ENCODE measurements at regions not wholly inside any gene's neighbourhood (a gene's known extent, or its start where the extent isn't known, plus 50 kb on each side); places are given as distances from the start of the nearest gene placed in this dataset.

GRCh38 chr4:63632858-63633257 is 776.4 kb downstream of the TECRL start:
- no peak for DNase-seq (ENCODE audit: low read depth in 2 of 2)

GRCh38 chr4:63620271-63620670 is 789.0 kb downstream of the TECRL start:
- no peak for DNase-seq (ENCODE audit: low read depth in 2 of 2)

- DNase-seq (ENCODE audit: low read depth in 2 of 2), result no peak
Measured at GRCh38 chr4:63619771-63620170, 789.5 kb downstream of the TECRL start.

GRCh38 chr4:63618883-63619718 is 790.1 kb downstream of the TECRL start:
- no peak for DNase-seq (ENCODE audit: low read depth in 2 of 2)

- DNase-seq (ENCODE audit: low read depth in 2 of 2), result no peak
Measured at GRCh38 chr4:63607169-63607872, 801.9 kb downstream of the TECRL start.

GRCh38 chr4:63589796-63590195 is 819.5 kb downstream of the TECRL start:
- DNase-seq (ENCODE audit: low read depth in 2 of 2), result no peak

- DNase-seq (ENCODE audit: low read depth in 2 of 2), result no peak
Measured at GRCh38 chr4:63583561-63583960, 825.7 kb downstream of the TECRL start.

GRCh38 chr4:63583007-63583406 is 826.2 kb downstream of the TECRL start:
- no peak for DNase-seq (ENCODE audit: low read depth in 2 of 2)

- DNase-seq (ENCODE audit: low read depth in 2 of 2), result no peak
Measured at GRCh38 chr4:63580796-63581475, 828.3 kb downstream of the TECRL start.

- no peak for DNase-seq (ENCODE audit: low read depth in 2 of 2)
Measured at GRCh38 chr4:63578383-63578782, 830.9 kb downstream of the TECRL start.

- no peak for DNase-seq (ENCODE audit: low read depth in 2 of 2)
Measured at GRCh38 chr4:63566658-63567057, 842.6 kb downstream of the TECRL start.

- no peak for DNase-seq (ENCODE audit: low read depth in 2 of 2)
Measured at GRCh38 chr4:63563288-63564014, 845.8 kb downstream of the TECRL start.

- DNase-seq (ENCODE audit: low read depth in 2 of 2), result no peak
Measured at GRCh38 chr4:63558709-63559108, 850.5 kb downstream of the TECRL start.

- no peak for DNase-seq (ENCODE audit: low read depth in 2 of 2)
Measured at GRCh38 chr4:63556332-63556731, 852.9 kb downstream of the TECRL start.

- no peak for DNase-seq (ENCODE audit: low read depth in 2 of 2)
Measured at GRCh38 chr4:63553123-63553522, 856.1 kb downstream of the TECRL start.

- no peak for DNase-seq (ENCODE audit: low read depth in 2 of 2)
Measured at GRCh38 chr4:63541828-63542227, 867.4 kb downstream of the TECRL start.

GRCh38 chr4:63529581-63530337 is 879.5 kb downstream of the TECRL start:
- DNase-seq (ENCODE audit: low read depth in 2 of 2), result no peak

- no peak for DNase-seq (ENCODE audit: low read depth in 2 of 2)
Measured at GRCh38 chr4:63528256-63528991, 880.8 kb downstream of the TECRL start.

GRCh38 chr4:63526251-63526650 is 883.0 kb downstream of the TECRL start:
- DNase-seq (ENCODE audit: low read depth in 2 of 2), result no peak

- DNase-seq (ENCODE audit: low read depth in 2 of 2), result no peak
Measured at GRCh38 chr4:63524764-63525163, 884.5 kb downstream of the TECRL start.

Data from fibroblast of skin of left biceps (primary cell).